GM23338 (cell line): ENCODE measurements at regions not wholly inside any gene's neighbourhood (a gene's known extent, or its start where the extent isn't known, plus 50 kb on each side); places are given as distances from the start of the nearest gene placed in this dataset.
"Not testable (repeated sequence)": the region's sequence is repeated elsewhere in the genome, so short reads cannot be mapped to it uniquely, and the experiment has no call there.

Experiments
- ATAC-seq: fragments of 200-7000 bp; cut with Tn5 transposase; 3 replicates; pipeline ENCODE4 v1.9.1; 2020
- DNase-seq: peaks from one replicate; pipeline ENCODE4 v3.0.0-alpha.2; 2015; ENCODE audit warnings: low spot score
- H2AFZ ChIP-seq: fragments of 200-600 bp; sonication (generic); 2 replicates; pipeline ENCODE4 v1.8.0; 2016; ENCODE audit warnings: antibody characterized with exemption, mild to moderate bottlenecking, moderate library complexity
- H3F3A ChIP-seq: fragments of 200-600 bp; sonication (generic); replicated peaks from 2 replicates; pipeline ENCODE4 v1.8.0; 2017; ENCODE audit warnings: antibody characterized with exemption, mixed run types, low read depth
- H3K27ac ChIP-seq: fragments of 200-600 bp; sonication (generic); 2 replicates; pipeline ENCODE4 v1.6.1; 2016; ENCODE audit warnings: low read depth
- H3K27me3 ChIP-seq: fragments of 200-600 bp; sonication (generic); 2 replicates; pipeline ENCODE4 v1.8.0; 2016; ENCODE audit warnings: mild to moderate bottlenecking, mixed run types, moderate library complexity; ENCODE audit not compliant: insufficient read depth
- H3K36me3 ChIP-seq: fragments of 200-600 bp; sonication (generic); 2 replicates; pipeline ENCODE4 v1.8.0; 2016; ENCODE audit warnings: mild to moderate bottlenecking; ENCODE audit not compliant: insufficient read depth
- H3K4me1 ChIP-seq: fragments of 200-600 bp; sonication (generic); 2 replicates; pipeline ENCODE4 v1.8.0; 2016; ENCODE audit warnings: mild to moderate bottlenecking, moderate library complexity; ENCODE audit not compliant: insufficient read depth
- H3K4me2 ChIP-seq: fragments of 200-600 bp; sonication (generic); 2 replicates; pipeline ENCODE4 v1.7.1; 2017; ENCODE audit warnings: mixed run types
- H3K4me3 ChIP-seq: fragments of 200-600 bp; sonication (generic); 2 replicates; pipeline ENCODE4 v1.6.1; 2016; ENCODE audit warnings: mixed run types
- H3K79me2 ChIP-seq: fragments of 200-600 bp; sonication (generic); replicated peaks from 2 replicates; pipeline ENCODE4 v1.8.0; 2017; ENCODE audit warnings: mild to moderate bottlenecking; ENCODE audit not compliant: insufficient read depth
- H3K9me2 ChIP-seq: fragments of 200-600 bp; sonication (generic); 2 replicates; pipeline ENCODE4 v1.8.0; 2017; ENCODE audit not compliant: insufficient read depth
- H4K20me1 ChIP-seq: fragments of 200-600 bp; sonication (generic); replicated peaks from 2 replicates; pipeline ENCODE4 v1.8.0; 2017; ENCODE audit warnings: mild to moderate bottlenecking; ENCODE audit not compliant: insufficient read depth
- H3K27ac Mint-ChIP-seq: 2 replicates; pipeline ENCODE4 v1.8.0; 2020; ENCODE audit warnings: inconsistent platforms, mild to moderate bottlenecking, moderate library complexity, mixed read lengths
- H3K27me3 Mint-ChIP-seq: 3 replicates; pipeline ENCODE4 v1.8.0; 2022; ENCODE audit warnings: low read depth, mild to moderate bottlenecking, moderate library complexity, mixed read lengths, inconsistent platforms; ENCODE audit not compliant: insufficient read depth, poor library complexity
- H3K36me3 Mint-ChIP-seq: 3 replicates; pipeline ENCODE4 v1.8.0; 2021; ENCODE audit warnings: low read depth, mild to moderate bottlenecking, inconsistent platforms, moderate library complexity, mixed read lengths
- H3K4me1 Mint-ChIP-seq: 3 replicates; pipeline ENCODE4 v1.8.0; 2020; ENCODE audit warnings: mild to moderate bottlenecking, inconsistent platforms, mixed read lengths
- H3K4me3 Mint-ChIP-seq: 3 replicates; pipeline ENCODE4 v1.8.0; 2021; ENCODE audit warnings: moderate library complexity, mild to moderate bottlenecking, inconsistent platforms, mixed read lengths
- H3K9me3 Mint-ChIP-seq: 3 replicates; pipeline ENCODE4 v1.8.0; 2020; ENCODE audit warnings: moderate library complexity, mild to moderate bottlenecking, inconsistent platforms, mixed read lengths
- EZH2 ChIP-seq: fragments of 200-600 bp; sonication (generic); IDR thresholded peaks from one replicate; pipeline ENCODE4 v1.8.0; 2017; ENCODE audit warnings: antibody characterized with exemption, mild to moderate bottlenecking, low read depth; ENCODE audit not compliant: unreplicated experiment
- EZH2phosphoT487 ChIP-seq: fragments of 200-600 bp; sonication (generic); IDR thresholded peaks from one replicate; pipeline ENCODE4 v1.8.1; 2018; ENCODE audit warnings: antibody characterized with exemption; ENCODE audit not compliant: unreplicated experiment
- JUNB ChIP-seq: IDR thresholded peaks from one replicate; pipeline ENCODE4 v1.6.1; 2016; ENCODE audit warnings: antibody characterized with exemption; ENCODE audit not compliant: unreplicated experiment
- STAT1 ChIP-seq: IDR thresholded peaks from one replicate; pipeline ENCODE4 v1.6.1; 2016; ENCODE audit warnings: antibody characterized with exemption; ENCODE audit not compliant: unreplicated experiment
- ZNF114 ChIP-seq: fragments of 250-450 bp; sonication (Bioruptor Pico); IDR thresholded peaks from 2 replicates; pipeline ENCODE4 v1.5.0; 2020; ENCODE audit warnings: mild to moderate bottlenecking, moderate library complexity
- ZNF331 ChIP-seq: fragments of 250-450 bp; sonication (Bioruptor Pico); IDR thresholded peaks from 2 replicates; pipeline ENCODE4 v1.5.0; 2020; ENCODE audit warnings: low read depth, mild to moderate bottlenecking, moderate library complexity
- TF ChIP-seq, protein P1 (sequence below): fragments of 250-450 bp; sonication (Bioruptor Pico); IDR thresholded peaks from 2 replicates; pipeline ENCODE4 v1.5.0; 2020; ENCODE audit warnings: mild to moderate bottlenecking, moderate library complexity
- TF ChIP-seq, protein P2 (sequence below): IDR thresholded peaks from 2 replicates; pipeline ENCODE4 v1.6.1; 2016; ENCODE audit warnings: antibody characterized with exemption
- TF ChIP-seq, protein P3 (sequence below), 2 experiments: fragments of 200-600 bp in 1 of 2; sonication (generic) in 1 of 2; conservative IDR thresholded peaks; 2 replicates each; pipeline versions ENCODE4 v1.5.1 to v1.6.1; 2016 to 2017; ENCODE audit warnings: antibody characterized with exemption in 2 of 2, low read depth in 2 of 2, mild to moderate bottlenecking in 2 of 2, moderate library complexity in 1 of 2
- TF ChIP-seq, protein P4 (sequence below): IDR thresholded peaks from one replicate; pipeline ENCODE4 v1.6.1; 2018; ENCODE audit warnings: antibody characterized with exemption; ENCODE audit not compliant: unreplicated experiment

DNA sequence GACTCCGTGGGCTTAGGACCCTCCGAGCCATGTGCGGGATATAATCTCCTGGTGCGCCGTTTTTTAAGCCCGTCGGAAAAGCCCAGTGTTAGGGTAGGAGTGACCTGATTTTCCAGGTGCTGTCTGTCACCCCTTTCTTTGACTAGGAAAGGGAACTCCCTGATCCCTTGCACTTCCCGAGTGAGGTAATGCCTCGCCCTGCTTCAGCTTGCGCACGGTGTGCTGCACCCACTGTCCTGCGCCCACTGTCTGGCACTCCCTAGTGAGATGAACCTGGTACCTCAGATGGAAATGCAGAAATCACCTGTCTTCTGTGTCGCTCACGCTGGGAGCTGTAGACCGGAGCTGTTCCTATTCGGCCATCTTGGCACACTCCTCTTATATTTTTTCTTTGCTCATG lies 95.1 kb upstream of the FRMD4B start:
- not testable (repeated sequence) for ATAC-seq, H4K20me1 ChIP-seq, H3K27ac Mint-ChIP-seq, DNase-seq, H3K27ac ChIP-seq, H3F3A ChIP-seq, H3K4me3 ChIP-seq, H3K4me1 Mint-ChIP-seq, H3K27me3 Mint-ChIP-seq, H3K36me3 ChIP-seq, H3K4me2 ChIP-seq, H2AFZ ChIP-seq, H3K9me2 ChIP-seq, H3K79me2 ChIP-seq, H3K4me1 ChIP-seq, H3K27me3 ChIP-seq, H3K4me3 Mint-ChIP-seq
- Mint-ChIP-seq H3K36me3 (peaks cover 22% of the 10 kb centered on the region), H3K9me3 (peaks cover 42% of the 10 kb centered on the region)

DNA sequence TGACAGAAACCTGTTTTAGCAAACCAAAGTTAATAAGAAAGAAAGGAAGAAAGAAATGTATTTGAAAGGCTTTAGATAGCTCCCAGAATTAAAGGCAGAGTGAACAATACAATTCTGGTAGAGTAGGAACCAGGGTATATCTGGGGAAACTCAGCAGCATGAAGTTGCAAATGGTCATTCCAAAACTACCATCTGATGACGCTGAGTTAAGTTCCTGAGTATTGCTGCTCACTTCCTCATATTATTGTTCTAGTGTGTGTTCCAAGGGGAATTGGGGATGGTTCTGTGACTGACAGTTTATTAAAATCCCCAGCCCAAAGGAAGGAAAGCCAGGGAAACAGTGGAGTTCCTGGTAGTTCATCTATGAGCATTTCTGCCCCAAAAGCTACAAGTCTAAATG lies 88.3 kb upstream of the FRMD4B start:
- Histone ChIP-seq H3K4me1 (no peaks in the 10 kb centered on the region), H3K36me3 (no peaks in the 10 kb centered on the region), H3F3A (no peaks in the 10 kb centered on the region), H3K27me3 (no peaks in the 10 kb centered on the region), H3K27ac (no peak overlapping the region), H3K9me2 (no peaks in the 10 kb centered on the region), H2AFZ (no peak overlapping the region), H4K20me1 (no peaks in the 10 kb centered on the region), H3K79me2 (no peaks in the 10 kb centered on the region), H3K4me2 (no peak overlapping the region), H3K4me3 (no peak overlapping the region)
- Mint-ChIP-seq H3K27me3 (no peaks in the 10 kb centered on the region), H3K4me1 (no peaks in the 10 kb centered on the region), H3K4me3 (no peak overlapping the region), H3K36me3 (0 out of 3 replicates have a peak, but pooled peaks cover 2% of the 10 kb centered on the region), H3K9me3 (peaks cover 3% of the 10 kb centered on the region; the same call in 1 of the 3 replicates), H3K27ac (no peak overlapping the region)
- DNase-seq (no peak), ATAC-seq (no peak)
- TF ChIP-seq EZH2phosphoT487: no peak
- TF ChIP-seq STAT1: no peak
- TF ChIP-seq, protein P1, sequence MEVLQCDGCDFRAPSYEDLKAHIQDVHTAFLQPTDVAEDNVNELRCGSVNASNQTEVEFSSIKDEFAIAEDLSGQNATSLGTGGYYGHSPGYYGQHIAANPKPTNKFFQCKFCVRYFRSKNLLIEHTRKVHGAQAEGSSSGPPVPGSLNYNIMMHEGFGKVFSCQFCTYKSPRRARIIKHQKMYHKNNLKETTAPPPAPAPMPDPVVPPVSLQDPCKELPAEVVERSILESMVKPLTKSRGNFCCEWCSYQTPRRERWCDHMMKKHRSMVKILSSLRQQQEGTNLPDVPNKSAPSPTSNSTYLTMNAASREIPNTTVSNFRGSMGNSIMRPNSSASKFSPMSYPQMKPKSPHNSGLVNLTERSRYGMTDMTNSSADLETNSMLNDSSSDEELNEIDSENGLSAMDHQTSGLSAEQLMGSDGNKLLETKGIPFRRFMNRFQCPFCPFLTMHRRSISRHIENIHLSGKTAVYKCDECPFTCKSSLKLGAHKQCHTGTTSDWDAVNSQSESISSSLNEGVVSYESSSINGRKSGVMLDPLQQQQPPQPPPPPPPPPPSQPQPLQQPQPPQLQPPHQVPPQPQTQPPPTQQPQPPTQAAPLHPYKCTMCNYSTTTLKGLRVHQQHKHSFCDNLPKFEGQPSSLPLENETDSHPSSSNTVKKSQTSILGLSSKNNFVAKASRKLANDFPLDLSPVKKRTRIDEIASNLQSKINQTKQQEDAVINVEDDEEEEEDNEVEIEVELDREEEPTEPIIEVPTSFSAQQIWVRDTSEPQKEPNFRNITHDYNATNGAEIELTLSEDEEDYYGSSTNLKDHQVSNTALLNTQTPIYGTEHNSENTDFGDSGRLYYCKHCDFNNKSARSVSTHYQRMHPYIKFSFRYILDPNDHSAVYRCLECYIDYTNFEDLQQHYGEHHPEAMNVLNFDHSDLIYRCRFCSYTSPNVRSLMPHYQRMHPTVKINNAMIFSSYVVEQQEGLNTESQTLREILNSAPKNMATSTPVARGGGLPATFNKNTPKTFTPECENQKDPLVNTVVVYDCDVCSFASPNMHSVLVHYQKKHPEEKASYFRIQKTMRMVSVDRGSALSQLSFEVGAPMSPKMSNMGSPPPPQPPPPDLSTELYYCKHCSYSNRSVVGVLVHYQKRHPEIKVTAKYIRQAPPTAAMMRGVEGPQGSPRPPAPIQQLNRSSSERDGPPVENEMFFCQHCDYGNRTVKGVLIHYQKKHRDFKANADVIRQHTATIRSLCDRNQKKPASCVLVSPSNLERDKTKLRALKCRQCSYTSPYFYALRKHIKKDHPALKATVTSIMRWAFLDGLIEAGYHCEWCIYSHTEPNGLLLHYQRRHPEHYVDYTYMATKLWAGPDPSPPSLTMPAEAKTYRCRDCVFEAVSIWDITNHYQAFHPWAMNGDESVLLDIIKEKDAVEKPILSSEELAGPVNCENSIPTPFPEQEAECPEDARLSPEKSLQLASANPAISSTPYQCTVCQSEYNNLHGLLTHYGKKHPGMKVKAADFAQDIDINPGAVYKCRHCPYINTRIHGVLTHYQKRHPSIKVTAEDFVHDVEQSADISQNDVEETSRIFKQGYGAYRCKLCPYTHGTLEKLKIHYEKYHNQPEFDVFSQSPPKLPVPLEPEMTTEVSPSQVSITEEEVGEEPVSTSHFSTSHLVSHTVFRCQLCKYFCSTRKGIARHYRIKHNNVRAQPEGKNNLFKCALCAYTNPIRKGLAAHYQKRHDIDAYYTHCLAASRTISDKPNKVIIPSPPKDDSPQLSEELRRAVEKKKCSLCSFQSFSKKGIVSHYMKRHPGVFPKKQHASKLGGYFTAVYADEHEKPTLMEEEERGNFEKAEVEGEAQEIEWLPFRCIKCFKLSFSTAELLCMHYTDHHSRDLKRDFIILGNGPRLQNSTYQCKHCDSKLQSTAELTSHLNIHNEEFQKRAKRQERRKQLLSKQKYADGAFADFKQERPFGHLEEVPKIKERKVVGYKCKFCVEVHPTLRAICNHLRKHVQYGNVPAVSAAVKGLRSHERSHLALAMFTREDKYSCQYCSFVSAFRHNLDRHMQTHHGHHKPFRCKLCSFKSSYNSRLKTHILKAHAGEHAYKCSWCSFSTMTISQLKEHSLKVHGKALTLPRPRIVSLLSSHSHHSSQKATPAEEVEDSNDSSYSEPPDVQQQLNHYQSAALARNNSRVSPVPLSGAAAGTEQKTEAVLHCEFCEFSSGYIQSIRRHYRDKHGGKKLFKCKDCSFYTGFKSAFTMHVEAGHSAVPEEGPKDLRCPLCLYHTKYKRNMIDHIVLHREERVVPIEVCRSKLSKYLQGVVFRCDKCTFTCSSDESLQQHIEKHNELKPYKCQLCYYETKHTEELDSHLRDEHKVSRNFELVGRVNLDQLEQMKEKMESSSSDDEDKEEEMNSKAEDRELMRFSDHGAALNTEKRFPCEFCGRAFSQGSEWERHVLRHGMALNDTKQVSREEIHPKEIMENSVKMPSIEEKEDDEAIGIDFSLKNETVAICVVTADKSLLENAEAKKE: no peak
- TF ChIP-seq, protein P2, sequence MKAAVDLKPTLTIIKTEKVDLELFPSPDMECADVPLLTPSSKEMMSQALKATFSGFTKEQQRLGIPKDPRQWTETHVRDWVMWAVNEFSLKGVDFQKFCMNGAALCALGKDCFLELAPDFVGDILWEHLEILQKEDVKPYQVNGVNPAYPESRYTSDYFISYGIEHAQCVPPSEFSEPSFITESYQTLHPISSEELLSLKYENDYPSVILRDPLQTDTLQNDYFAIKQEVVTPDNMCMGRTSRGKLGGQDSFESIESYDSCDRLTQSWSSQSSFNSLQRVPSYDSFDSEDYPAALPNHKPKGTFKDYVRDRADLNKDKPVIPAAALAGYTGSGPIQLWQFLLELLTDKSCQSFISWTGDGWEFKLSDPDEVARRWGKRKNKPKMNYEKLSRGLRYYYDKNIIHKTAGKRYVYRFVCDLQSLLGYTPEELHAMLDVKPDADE: no peak
- TF ChIP-seq, protein P3, sequence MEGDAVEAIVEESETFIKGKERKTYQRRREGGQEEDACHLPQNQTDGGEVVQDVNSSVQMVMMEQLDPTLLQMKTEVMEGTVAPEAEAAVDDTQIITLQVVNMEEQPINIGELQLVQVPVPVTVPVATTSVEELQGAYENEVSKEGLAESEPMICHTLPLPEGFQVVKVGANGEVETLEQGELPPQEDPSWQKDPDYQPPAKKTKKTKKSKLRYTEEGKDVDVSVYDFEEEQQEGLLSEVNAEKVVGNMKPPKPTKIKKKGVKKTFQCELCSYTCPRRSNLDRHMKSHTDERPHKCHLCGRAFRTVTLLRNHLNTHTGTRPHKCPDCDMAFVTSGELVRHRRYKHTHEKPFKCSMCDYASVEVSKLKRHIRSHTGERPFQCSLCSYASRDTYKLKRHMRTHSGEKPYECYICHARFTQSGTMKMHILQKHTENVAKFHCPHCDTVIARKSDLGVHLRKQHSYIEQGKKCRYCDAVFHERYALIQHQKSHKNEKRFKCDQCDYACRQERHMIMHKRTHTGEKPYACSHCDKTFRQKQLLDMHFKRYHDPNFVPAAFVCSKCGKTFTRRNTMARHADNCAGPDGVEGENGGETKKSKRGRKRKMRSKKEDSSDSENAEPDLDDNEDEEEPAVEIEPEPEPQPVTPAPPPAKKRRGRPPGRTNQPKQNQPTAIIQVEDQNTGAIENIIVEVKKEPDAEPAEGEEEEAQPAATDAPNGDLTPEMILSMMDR (conservative IDR thresholded peaks at IDR 0.05; ENCODE audit: low read depth in 2 of 2): no peak
- no peak for TF ChIP-seq EZH2
- TF ChIP-seq ZNF114 (CRISPR knock-in tag): no peak
- no peak for TF ChIP-seq JUNB
- TF ChIP-seq, protein P4, sequence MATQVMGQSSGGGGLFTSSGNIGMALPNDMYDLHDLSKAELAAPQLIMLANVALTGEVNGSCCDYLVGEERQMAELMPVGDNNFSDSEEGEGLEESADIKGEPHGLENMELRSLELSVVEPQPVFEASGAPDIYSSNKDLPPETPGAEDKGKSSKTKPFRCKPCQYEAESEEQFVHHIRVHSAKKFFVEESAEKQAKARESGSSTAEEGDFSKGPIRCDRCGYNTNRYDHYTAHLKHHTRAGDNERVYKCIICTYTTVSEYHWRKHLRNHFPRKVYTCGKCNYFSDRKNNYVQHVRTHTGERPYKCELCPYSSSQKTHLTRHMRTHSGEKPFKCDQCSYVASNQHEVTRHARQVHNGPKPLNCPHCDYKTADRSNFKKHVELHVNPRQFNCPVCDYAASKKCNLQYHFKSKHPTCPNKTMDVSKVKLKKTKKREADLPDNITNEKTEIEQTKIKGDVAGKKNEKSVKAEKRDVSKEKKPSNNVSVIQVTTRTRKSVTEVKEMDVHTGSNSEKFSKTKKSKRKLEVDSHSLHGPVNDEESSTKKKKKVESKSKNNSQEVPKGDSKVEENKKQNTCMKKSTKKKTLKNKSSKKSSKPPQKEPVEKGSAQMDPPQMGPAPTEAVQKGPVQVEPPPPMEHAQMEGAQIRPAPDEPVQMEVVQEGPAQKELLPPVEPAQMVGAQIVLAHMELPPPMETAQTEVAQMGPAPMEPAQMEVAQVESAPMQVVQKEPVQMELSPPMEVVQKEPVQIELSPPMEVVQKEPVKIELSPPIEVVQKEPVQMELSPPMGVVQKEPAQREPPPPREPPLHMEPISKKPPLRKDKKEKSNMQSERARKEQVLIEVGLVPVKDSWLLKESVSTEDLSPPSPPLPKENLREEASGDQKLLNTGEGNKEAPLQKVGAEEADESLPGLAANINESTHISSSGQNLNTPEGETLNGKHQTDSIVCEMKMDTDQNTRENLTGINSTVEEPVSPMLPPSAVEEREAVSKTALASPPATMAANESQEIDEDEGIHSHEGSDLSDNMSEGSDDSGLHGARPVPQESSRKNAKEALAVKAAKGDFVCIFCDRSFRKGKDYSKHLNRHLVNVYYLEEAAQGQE: no peak
- TF ChIP-seq ZNF331 (CRISPR knock-in tag): no peak
